H1 (cell line): ENCODE measurements at regions not wholly inside any gene's neighbourhood (a gene's known extent, or its start where the extent isn't known, plus 50 kb on each side); places are given as distances from the start of the nearest gene placed in this dataset.

Experiments used
- EGR1 ChIP-seq: IDR thresholded peaks from 2 replicates; pipeline ENCODE4 v1.6.1; 2011; ENCODE audit warnings: low read depth, low read length, borderline replicate concordance
- JUND ChIP-seq: IDR thresholded peaks from 2 replicates; pipeline ENCODE4 v1.6.1; 2011; ENCODE audit warnings: mild to moderate bottlenecking, improper control_type of control experiment, low read length
- MAX ChIP-seq: IDR thresholded peaks from 2 replicates; pipeline ENCODE4 v1.6.1; 2012; ENCODE audit warnings: inconsistent platforms
- SRF ChIP-seq: IDR thresholded peaks from 2 replicates; pipeline ENCODE4 v1.6.1; 2011; ENCODE audit warnings: mild to moderate bottlenecking, low read depth, low read length, moderate library complexity
- TAF1 ChIP-seq: IDR thresholded peaks from 2 replicates; pipeline ENCODE4 v1.6.1; 2011; ENCODE audit warnings: mild to moderate bottlenecking, low read depth, low read length
- TF ChIP-seq, protein P1 (sequence below): IDR thresholded peaks from 2 replicates; pipeline ENCODE4 v1.6.1; 2011; ENCODE audit warnings: low read length, improper control_type of control experiment

DNA sequence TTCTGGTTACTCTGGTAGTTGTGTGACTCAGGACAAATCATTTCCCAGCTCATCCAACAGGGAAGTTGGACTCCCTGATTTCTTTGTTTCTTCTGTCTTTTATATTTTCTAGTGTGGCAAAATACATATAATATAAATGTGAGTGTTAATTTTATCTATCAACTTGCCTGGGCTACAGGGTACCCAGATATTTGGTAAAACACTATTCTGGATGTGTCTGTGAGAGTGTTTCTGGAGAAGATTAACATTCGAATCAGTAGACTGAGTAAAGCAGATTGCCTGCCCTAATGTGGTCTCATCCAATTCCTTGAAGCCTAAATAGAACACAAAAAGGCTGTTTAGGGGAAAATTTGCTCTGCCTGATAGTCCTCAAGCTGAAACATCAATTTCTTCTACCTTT lies 91.1 kb upstream of the EPCAM start (continued):
- TF ChIP-seq MAX: no peak
- no peak for TF ChIP-seq SRF
- TF ChIP-seq, protein P1, sequence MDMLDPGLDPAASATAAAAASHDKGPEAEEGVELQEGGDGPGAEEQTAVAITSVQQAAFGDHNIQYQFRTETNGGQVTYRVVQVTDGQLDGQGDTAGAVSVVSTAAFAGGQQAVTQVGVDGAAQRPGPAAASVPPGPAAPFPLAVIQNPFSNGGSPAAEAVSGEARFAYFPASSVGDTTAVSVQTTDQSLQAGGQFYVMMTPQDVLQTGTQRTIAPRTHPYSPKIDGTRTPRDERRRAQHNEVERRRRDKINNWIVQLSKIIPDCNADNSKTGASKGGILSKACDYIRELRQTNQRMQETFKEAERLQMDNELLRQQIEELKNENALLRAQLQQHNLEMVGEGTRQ: no peak
- TF ChIP-seq EGR1: no peak
- no peak for TF ChIP-seq JUND
- no peak for TF ChIP-seq TAF1
- TF ChIP-seq, all 59 proteins: peak for 0
